ENCODE measurements at regions not wholly inside any gene's neighbourhood (a gene's known extent, or its start where the extent isn't known, plus 50 kb on each side); places are given as distances from the start of the nearest gene placed in this dataset.
"Not testable (repeated sequence)": the region's sequence is repeated elsewhere in the genome, so short reads cannot be mapped to it uniquely, and the experiment has no call there.

GRCh38 chr2:147139732-147140131 is 705.1 kb upstream of the ACVR2A start:
- H3K27me3 ChIP-seq (ENCODE audit: insufficient read depth, low read length); H3K4me1 ChIP-seq (ENCODE audit: insufficient read depth, low read length); H3K9me3 ChIP-seq (ENCODE audit: low read depth, low read length); H3K4me3 ChIP-seq (ENCODE audit: low read length): not testable (repeated sequence)

DNA sequence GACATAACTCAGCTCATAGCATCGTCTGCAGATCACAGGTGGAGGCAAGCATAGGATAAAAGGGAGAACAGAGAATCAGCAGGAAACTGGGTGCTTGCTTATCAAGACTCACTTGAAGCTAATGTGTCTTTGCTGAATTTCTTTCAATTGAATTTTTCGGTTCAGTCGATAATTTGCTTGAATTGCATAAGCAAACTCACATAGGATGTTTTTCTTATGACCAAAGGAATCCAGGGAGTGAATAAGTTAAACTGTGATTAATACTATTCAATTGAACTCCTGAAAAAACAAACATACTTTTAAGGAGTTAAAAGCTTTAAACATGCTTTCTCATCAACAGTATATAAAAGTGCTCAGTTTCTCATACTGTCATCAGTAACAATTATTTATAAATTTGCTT is 707.1 kb upstream of the ACVR2A start:
- no peaks in the 10 kb centered on the region for H3K9me3 ChIP-seq (ENCODE audit: low read depth, low read length)
- no peaks in the 10 kb centered on the region for H3K4me1 ChIP-seq (ENCODE audit: insufficient read depth, low read length)
- no peaks in the 10 kb centered on the region for H3K27me3 ChIP-seq (ENCODE audit: insufficient read depth, low read length)
- H3K4me3 ChIP-seq (ENCODE audit: low read length), result no peak overlapping the region

DNA sequence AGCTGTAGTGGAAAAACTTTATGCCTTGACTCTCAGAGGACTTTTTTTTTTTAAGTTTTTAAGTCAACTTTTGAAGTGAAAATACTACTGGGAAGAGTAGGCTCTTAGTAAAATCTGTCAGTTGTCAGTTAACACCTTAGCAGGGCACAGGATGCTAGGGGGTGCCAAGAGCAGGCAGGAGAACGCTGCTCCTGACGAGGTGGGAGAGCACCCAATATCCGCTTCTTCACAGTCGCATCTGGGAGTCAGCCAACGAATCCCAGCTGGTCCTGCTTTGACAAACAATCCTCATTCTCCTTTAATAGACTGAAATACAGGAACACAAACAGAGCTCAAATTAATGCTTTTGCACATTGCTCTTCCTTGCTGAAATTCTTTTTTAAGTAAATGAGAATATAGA is 709.5 kb upstream of the ACVR2A start:
- no peaks in the 10 kb centered on the region for H3K4me1 ChIP-seq (ENCODE audit: insufficient read depth, low read length)
- H3K27me3 ChIP-seq (ENCODE audit: insufficient read depth, low read length), result no peaks in the 10 kb centered on the region
- no peaks in the 10 kb centered on the region for H3K9me3 ChIP-seq (ENCODE audit: low read depth, low read length)
- no peak overlapping the region for H3K4me3 ChIP-seq (ENCODE audit: low read length)

GRCh38 chr2:147133286-147133908 is 711.4 kb upstream of the ACVR2A start:
- Histone ChIP-seq H3K9me3 (ENCODE audit: low read depth, low read length) (no peaks in the 10 kb centered on the region), H3K27me3 (ENCODE audit: insufficient read depth, low read length) (no peaks in the 10 kb centered on the region), H3K4me1 (ENCODE audit: insufficient read depth, low read length) (no peaks in the 10 kb centered on the region), H3K4me3 (ENCODE audit: low read length) (no peak overlapping the region)

GRCh38 chr2:147125145-147125544 is 719.7 kb upstream of the ACVR2A start:
- Histone ChIP-seq H3K27me3 (ENCODE audit: insufficient read depth, low read length) (no peaks in the 10 kb centered on the region), H3K4me3 (ENCODE audit: low read length) (no peak overlapping the region), H3K4me1 (ENCODE audit: insufficient read depth, low read length) (no peaks in the 10 kb centered on the region), H3K9me3 (ENCODE audit: low read depth, low read length) (no peaks in the 10 kb centered on the region)

- Histone ChIP-seq H3K4me3 (ENCODE audit: low read length) (no peak overlapping the region), H3K4me1 (ENCODE audit: insufficient read depth, low read length) (no peaks in the 10 kb centered on the region), H3K9me3 (ENCODE audit: low read depth, low read length) (no peaks in the 10 kb centered on the region), H3K27me3 (ENCODE audit: insufficient read depth, low read length) (no peaks in the 10 kb centered on the region)
These were observed 721.9 kb upstream of the ACVR2A start for GRCh38 chr2:147122944-147123343.

DNA sequence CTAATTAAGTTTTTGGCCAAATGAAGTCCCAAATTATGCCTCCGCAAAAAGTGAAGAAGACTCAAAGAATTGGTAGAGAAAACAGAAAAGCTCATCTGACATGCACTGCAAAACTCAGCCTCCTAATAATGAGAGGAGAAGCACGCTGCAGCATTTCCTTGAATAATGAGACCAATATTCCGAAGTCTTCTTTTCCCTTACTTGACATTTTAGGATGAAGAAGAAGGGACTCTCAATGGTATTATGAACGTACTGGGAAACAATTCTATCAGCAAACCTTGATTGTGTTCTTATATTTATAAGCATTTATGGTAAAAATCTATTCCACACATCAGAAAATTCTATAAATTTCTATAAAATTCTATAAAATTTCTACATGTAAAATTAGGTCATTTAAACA is 733.9 kb upstream of the ACVR2A start:
- Histone ChIP-seq H3K4me3 (ENCODE audit: low read length) (no peak overlapping the region), H3K9me3 (ENCODE audit: low read depth, low read length) (no peaks in the 10 kb centered on the region), H3K4me1 (ENCODE audit: insufficient read depth, low read length) (no peaks in the 10 kb centered on the region), H3K27me3 (ENCODE audit: insufficient read depth, low read length) (no peaks in the 10 kb centered on the region)

- H3K4me1 ChIP-seq (ENCODE audit: insufficient read depth, low read length), result no peaks in the 10 kb centered on the region
- no peaks in the 10 kb centered on the region for H3K9me3 ChIP-seq (ENCODE audit: low read depth, low read length)
- no peaks in the 10 kb centered on the region for H3K27me3 ChIP-seq (ENCODE audit: insufficient read depth, low read length)
- H3K4me3 ChIP-seq (ENCODE audit: low read length), result no peak overlapping the region
These were observed 734.5 kb upstream of the ACVR2A start for GRCh38 chr2:147110317-147110716.

DNA sequence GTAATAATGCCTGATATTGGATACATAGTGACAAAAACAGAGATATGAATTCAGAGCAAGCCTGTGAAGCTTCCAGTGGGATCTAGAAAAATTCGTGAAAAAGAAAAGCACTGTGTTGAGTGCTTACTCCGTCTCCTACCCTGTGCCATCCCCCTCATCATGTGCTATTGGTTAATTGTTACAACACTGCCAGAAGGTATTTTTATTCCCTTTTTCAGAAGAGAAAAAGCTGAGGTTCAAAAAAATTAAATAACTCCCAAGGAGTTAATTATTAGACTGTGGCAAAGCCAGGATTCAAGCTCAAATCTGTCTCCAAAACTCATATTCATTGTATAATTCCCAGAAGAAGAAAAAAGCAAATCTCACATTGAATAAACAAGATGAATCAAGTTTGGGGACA is 735.5 kb upstream of the ACVR2A start:
- H3K4me1 ChIP-seq (ENCODE audit: insufficient read depth, low read length), result no peaks in the 10 kb centered on the region
- no peaks in the 10 kb centered on the region for H3K9me3 ChIP-seq (ENCODE audit: low read depth, low read length)
- H3K4me3 ChIP-seq (ENCODE audit: low read length), result no peak overlapping the region
- no peaks in the 10 kb centered on the region for H3K27me3 ChIP-seq (ENCODE audit: insufficient read depth, low read length)

DNA sequence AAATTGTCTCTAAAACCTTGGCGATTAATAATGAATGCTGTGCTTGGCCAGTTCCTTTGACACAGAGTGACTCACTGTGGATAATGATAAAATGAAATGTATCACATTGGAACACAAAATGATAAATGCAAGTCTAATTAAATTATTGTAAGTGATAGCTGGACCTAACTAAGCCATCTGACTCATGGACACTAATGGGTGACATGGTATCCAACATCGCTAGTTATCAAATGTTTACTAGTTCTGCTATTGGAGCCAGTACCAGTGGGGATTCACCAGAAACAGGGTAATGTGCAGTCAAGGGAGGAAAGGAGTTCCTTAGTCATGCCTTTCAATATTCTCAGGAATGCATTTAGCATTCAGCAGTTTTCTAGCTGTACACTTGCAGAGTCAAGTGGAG is 736.3 kb upstream of the ACVR2A start:
- Histone ChIP-seq H3K4me1 (ENCODE audit: insufficient read depth, low read length) (no peaks in the 10 kb centered on the region), H3K9me3 (ENCODE audit: low read depth, low read length) (no peaks in the 10 kb centered on the region), H3K4me3 (ENCODE audit: low read length) (no peak overlapping the region), H3K27me3 (ENCODE audit: insufficient read depth, low read length) (no peaks in the 10 kb centered on the region)

GRCh38 chr2:147101941-147102790 is 742.7 kb upstream of the ACVR2A start:
- Histone ChIP-seq H3K27me3 (ENCODE audit: insufficient read depth, low read length) (no peaks in the 10 kb centered on the region), H3K4me3 (ENCODE audit: low read length) (no peak overlapping the region), H3K4me1 (ENCODE audit: insufficient read depth, low read length) (no peaks in the 10 kb centered on the region)

DNA sequence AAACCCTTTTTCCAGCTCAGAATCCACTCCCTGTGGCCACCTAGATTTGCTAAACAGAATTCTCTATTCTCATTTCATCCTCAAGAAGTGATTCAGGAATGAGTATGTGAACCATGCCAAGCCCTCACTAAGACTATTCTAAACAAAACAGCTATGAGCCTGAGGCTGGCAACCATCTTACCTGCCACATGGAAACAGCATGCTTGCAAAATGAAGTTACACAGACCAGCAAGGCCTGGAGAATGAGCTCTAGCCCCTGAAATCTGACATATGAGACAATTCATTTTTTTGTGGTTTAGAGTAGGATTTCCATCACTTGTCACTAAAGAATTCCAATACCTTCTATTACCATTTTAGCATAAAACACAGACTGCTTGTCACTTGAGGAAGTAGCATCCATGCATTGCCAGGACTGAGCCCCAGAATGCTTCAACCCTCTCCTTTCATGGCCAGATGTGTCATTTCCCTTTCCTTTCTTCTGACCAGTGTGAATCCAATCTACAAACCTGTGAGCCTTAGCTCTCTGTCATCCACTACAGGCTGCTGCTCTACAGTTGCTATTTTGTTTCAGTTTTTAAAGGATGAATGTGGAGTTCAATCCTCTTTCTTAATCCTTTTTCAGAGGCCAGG is 744.3 kb upstream of the ACVR2A start:
- no peaks in the 10 kb centered on the region for H3K27me3 ChIP-seq (ENCODE audit: insufficient read depth, low read length)
- no peak overlapping the region for H3K4me3 ChIP-seq (ENCODE audit: low read length)
- no peaks in the 10 kb centered on the region for H3K4me1 ChIP-seq (ENCODE audit: insufficient read depth, low read length)
- H3K9me3 ChIP-seq (ENCODE audit: low read depth, low read length), result no peaks in the 10 kb centered on the region

More at GRCh38 chr2:147101941-147102790, 742.7 kb upstream of the ACVR2A start:
- no peaks in the 10 kb centered on the region for H3K9me3 ChIP-seq (ENCODE audit: low read depth, low read length)

DNA sequence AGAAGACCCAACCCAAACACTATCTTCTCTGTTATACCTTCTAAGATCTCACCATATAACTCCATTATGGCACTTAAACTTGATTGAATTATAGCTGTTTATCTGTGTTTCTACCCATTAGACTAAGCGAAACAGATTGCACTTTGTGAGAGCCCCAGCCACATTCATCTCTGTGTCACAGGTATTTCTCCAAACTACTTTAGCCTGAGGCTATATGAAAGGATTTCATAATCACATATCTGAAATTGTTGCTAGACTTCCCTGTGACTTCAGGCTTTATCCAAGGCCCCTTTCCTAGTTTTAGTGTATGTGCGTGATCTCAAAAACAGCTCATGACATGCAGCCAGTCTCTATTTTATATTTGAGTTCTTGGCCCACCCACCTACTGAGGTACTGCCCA is 745.0 kb upstream of the ACVR2A start:
- H3K27me3 ChIP-seq (ENCODE audit: insufficient read depth, low read length), result no peaks in the 10 kb centered on the region
- no peak overlapping the region for H3K4me3 ChIP-seq (ENCODE audit: low read length)
- H3K4me1 ChIP-seq (ENCODE audit: insufficient read depth, low read length), result no peaks in the 10 kb centered on the region
- H3K9me3 ChIP-seq (ENCODE audit: low read depth, low read length), result no peaks in the 10 kb centered on the region

GRCh38 chr2:147098940-147099339 is 745.9 kb upstream of the ACVR2A start:
- Histone ChIP-seq H3K4me3 (ENCODE audit: low read length) (no peak overlapping the region), H3K27me3 (ENCODE audit: insufficient read depth, low read length) (no peaks in the 10 kb centered on the region), H3K9me3 (ENCODE audit: low read depth, low read length) (no peaks in the 10 kb centered on the region), H3K4me1 (ENCODE audit: insufficient read depth, low read length) (no peaks in the 10 kb centered on the region)

- H3K4me1 ChIP-seq (ENCODE audit: insufficient read depth, low read length), result no peaks in the 10 kb centered on the region
- no peak overlapping the region for H3K4me3 ChIP-seq (ENCODE audit: low read length)
- no peaks in the 10 kb centered on the region for H3K27me3 ChIP-seq (ENCODE audit: insufficient read depth, low read length)
- no peaks in the 10 kb centered on the region for H3K9me3 ChIP-seq (ENCODE audit: low read depth, low read length)
These were observed 747.1 kb upstream of the ACVR2A start for GRCh38 chr2:147097747-147098146.

Measured in mononuclear cell (primary cell).